CD4-positive, alpha-beta T cell (primary cell): ENCODE measurements at regions not wholly inside any gene's neighbourhood (a gene's known extent, or its start where the extent isn't known, plus 50 kb on each side); places are given as distances from the start of the nearest gene placed in this dataset.

ENCODE experiments used
- ATAC-seq: fragments of 200-7000 bp; cut with Tn5 transposase; one replicate; pipeline ENCODE4 v1.10.0; 2022; ENCODE audit warnings: mild to moderate bottlenecking; ENCODE audit not compliant: poor library complexity
- CTCF ChIA-PET: fragments of 350-600 bp; sonication (Branson Sonifier 250); formaldehyde crosslinking; loops from one replicate; lab custom pipeline; 2021; ENCODE audit warnings: antibody characterized with exemption, inconsistent platforms; lab: Charles Lee
- POLR2A ChIA-PET: fragments of 350-600 bp; sonication (Branson Sonifier 250); formaldehyde crosslinking; loops from one replicate; lab custom pipeline; 2021; ENCODE audit warnings: antibody characterized with exemption, inconsistent platforms; lab: Charles Lee
- DNase-seq, 14 experiments: peaks; one replicate each; pipeline ENCODE4 v3.0.0-alpha.2; 2013 to 2020; ENCODE audit warnings: mixed read lengths in 2 of 14
- H3K27ac ChIP-seq, 2 donors: one replicate each; pipeline versions ENCODE4 v1.5.1 to v1.7.0; 2013; ENCODE audit warnings: low read length in 2 of 2, low read depth in 1 of 2, mild to moderate bottlenecking in 1 of 2
- H3K27me3 ChIP-seq, 2 experiments: 1 replicate in 1 of 2; 2 replicates in 1 of 2; pipeline versions ENCODE4 v1.6.1 to v1.7.0; 2013; ENCODE audit warnings: low read length in 2 of 2, control low read depth in 1 of 2, mild to moderate bottlenecking in 1 of 2, moderate library complexity in 1 of 2; ENCODE audit not compliant: insufficient read depth in 2 of 2, control insufficient read depth in 1 of 2
- H3K36me3 ChIP-seq: one replicate; pipeline ENCODE4 v1.6.1; 2013; ENCODE audit warnings: low read length, control low read depth; ENCODE audit not compliant: insufficient read depth
- H3K4me1 ChIP-seq: one replicate; pipeline ENCODE4 v1.6.1; 2013; ENCODE audit warnings: low read length, control low read depth; ENCODE audit not compliant: insufficient read depth
- H3K4me3 ChIP-seq: one replicate; pipeline ENCODE4 v1.5.1; 2013; ENCODE audit warnings: mild to moderate bottlenecking, low read length, moderate library complexity
- H3K9me3 ChIP-seq, 2 experiments: 1 replicate in 1 of 2; 2 replicates in 1 of 2; pipeline versions ENCODE4 v1.6.1 to v1.7.0; 2013; ENCODE audit warnings: low read length in 2 of 2, mild to moderate bottlenecking in 2 of 2, control low read depth in 1 of 2, moderate library complexity in 1 of 2; ENCODE audit not compliant: control insufficient read depth in 1 of 2, insufficient read depth in 1 of 2
- H3K27ac Mint-ChIP-seq: one replicate; pipeline ENCODE4 v1.8.0; 2020; ENCODE audit warnings: mixed read lengths
- H3K27me3 Mint-ChIP-seq: one replicate; pipeline ENCODE4 v1.8.0; 2021; ENCODE audit warnings: mixed read lengths
- H3K36me3 Mint-ChIP-seq: one replicate; pipeline ENCODE4 v1.8.0; 2021; ENCODE audit warnings: low read depth, mixed read lengths
- H3K4me1 Mint-ChIP-seq: one replicate; pipeline ENCODE4 v1.8.0; 2021; ENCODE audit warnings: low read depth, mixed read lengths
- H3K4me3 Mint-ChIP-seq: one replicate; pipeline ENCODE4 v1.8.0; 2020; ENCODE audit warnings: mild to moderate bottlenecking, mixed read lengths
- H3K9me3 Mint-ChIP-seq: one replicate; pipeline ENCODE4 v1.8.0; 2020; ENCODE audit warnings: mixed read lengths
- CTCF ChIP-seq: fragments of 200-600 bp; IDR thresholded peaks from one replicate; pipeline ENCODE4 v1.8.0; 2022; ENCODE audit warnings: antibody characterized with exemption, mild to moderate bottlenecking
- intact Hi-C, 2 experiments: fragments of 100-400 bp; cut with DNase I in 1 of 2; cut with micrococcal nuclease in 1 of 2; formaldehyde crosslinking; loops; one replicate each; pipeline versions ENCODE4 v1.15.1 to v1.9.0; 2023 to 2025; cut with DNase I, micrococcal nuclease

GRCh38 chr15:95741830-95742229 lies 588.7 kb upstream of the NR2F2 start:
- Histone ChIP-seq H3K36me3 (no peaks in the 10 kb centered on the region), H3K27me3 (no peaks in the 10 kb centered on the region), H3K4me1 (peaks cover 7% of the 10 kb centered on the region), H3K9me3 (no peaks in the 10 kb centered on the region), H3K4me3 (no peak overlapping the region), H3K27ac (no peak overlapping the region)
- ATAC-seq = no peak
- no peak for TF ChIP-seq CTCF
- no peak overlapping the region for H3K27ac Mint-ChIP-seq
- no peaks in the 10 kb centered on the region for H3K36me3 Mint-ChIP-seq
- H3K9me3 Mint-ChIP-seq = no peaks in the 10 kb centered on the region
- no peaks in the 10 kb centered on the region for H3K27me3 Mint-ChIP-seq
- no peak overlapping the region for H3K4me3 Mint-ChIP-seq
- CTCF ChIA-PET = no interaction called here
- POLR2A ChIA-PET = no interaction called here
- peak in 1 of 14 experiments; percentile 26 for DNase-seq
- intact Hi-C loops = no loop called here
- peaks cover 12% of the 10 kb centered on the region for H3K4me1 Mint-ChIP-seq

GRCh38 chr15:95742256-95742655 lies 588.2 kb upstream of the NR2F2 start:
- Mint-ChIP-seq H3K4me3 (no peak overlapping the region), H3K36me3 (no peaks in the 10 kb centered on the region), H3K4me1 (peaks cover 12% of the 10 kb centered on the region), H3K27me3 (no peaks in the 10 kb centered on the region), H3K27ac (no peak overlapping the region), H3K9me3 (no peaks in the 10 kb centered on the region)
- no peak for ATAC-seq
- H3K9me3 ChIP-seq = no peaks in the 10 kb centered on the region
- intact Hi-C loops = no loop called here
- no peaks in the 10 kb centered on the region for H3K36me3 ChIP-seq
- ChIA-PET CTCF (no interaction called here), POLR2A (no interaction called here)
- TF ChIP-seq CTCF = no peak
- no peak for DNase-seq
- H3K27me3 ChIP-seq = no peaks in the 10 kb centered on the region
- no peak overlapping the region for H3K4me3 ChIP-seq
- peaks cover 7% of the 10 kb centered on the region for H3K4me1 ChIP-seq
- H3K27ac ChIP-seq = no peak overlapping the region

GRCh38 chr15:95742836-95743235 lies 587.7 kb upstream of the NR2F2 start:
- no peaks in the 10 kb centered on the region for H3K27me3 ChIP-seq
- H3K27ac Mint-ChIP-seq = no peak overlapping the region
- no peaks in the 10 kb centered on the region for H3K9me3 Mint-ChIP-seq
- no peaks in the 10 kb centered on the region for H3K27me3 Mint-ChIP-seq
- H3K4me1 ChIP-seq = peaks cover 7% of the 10 kb centered on the region
- H3K36me3 ChIP-seq = no peaks in the 10 kb centered on the region
- no peak overlapping the region for H3K4me3 Mint-ChIP-seq
- no peak for TF ChIP-seq CTCF
- H3K27ac ChIP-seq = no peak overlapping the region
- no peaks in the 10 kb centered on the region for H3K9me3 ChIP-seq
- no peaks in the 10 kb centered on the region for H3K36me3 Mint-ChIP-seq
- POLR2A ChIA-PET = no interaction called here
- H3K4me3 ChIP-seq = no peak overlapping the region
- ATAC-seq = no peak
- DNase-seq = no peak
- peaks cover 12% of the 10 kb centered on the region for H3K4me1 Mint-ChIP-seq
- intact Hi-C loops = no loop called here
- CTCF ChIA-PET = no interaction called here
